Activated gamma-delta T cell (primary cell): ENCODE measurements at regions not wholly inside any gene's neighbourhood (a gene's known extent, or its start where the extent isn't known, plus 50 kb on each side); places are given as distances from the start of the nearest gene placed in this dataset.
"Not testable (repeated sequence)": the region's sequence is repeated elsewhere in the genome, so short reads cannot be mapped to it uniquely, and the experiment has no call there.

Experiments used
- DNase-seq: peaks from one replicate; lab custom pipeline; 2025; lab: John Stamatoyannopoulos, UW

GRCh38 chr10:7108141-7108540 lies 302.7 kb downstream of the SFMBT2 start:
- no peak for DNase-seq

- no peak for DNase-seq
Observed at GRCh38 chr10:7107285-7107684, 303.5 kb downstream of the SFMBT2 start.

- not testable (repeated sequence) for DNase-seq
Observed at GRCh38 chr10:7104379-7104778, 306.5 kb downstream of the SFMBT2 start.

GRCh38 chr10:7102557-7103349 lies 308.1 kb downstream of the SFMBT2 start:
- DNase-seq, result no peak

DNA sequence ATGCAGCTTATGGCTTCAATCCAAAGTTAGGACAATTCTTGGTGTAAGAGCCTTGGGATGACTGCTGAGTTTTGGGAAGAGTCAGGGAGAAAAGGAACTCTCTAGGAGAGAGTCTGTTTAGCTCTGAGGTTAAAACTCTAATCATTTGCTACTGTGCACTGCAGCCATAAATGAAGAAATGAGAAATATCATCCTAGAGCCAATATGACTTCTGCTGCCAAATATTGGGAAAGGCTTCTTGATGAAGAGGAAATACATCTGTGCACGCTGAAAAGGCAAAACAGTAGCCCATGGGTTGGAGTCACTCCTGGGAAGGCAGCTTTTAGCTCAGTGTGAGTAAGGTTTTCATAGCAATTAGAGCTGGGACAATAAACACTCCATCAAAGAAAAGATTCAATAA lies 308.8 kb downstream of the SFMBT2 start:
- DNase-seq, result no peak

- no peak for DNase-seq
Observed at GRCh38 chr10:7101451-7101850, 309.4 kb downstream of the SFMBT2 start.

GRCh38 chr10:7100032-7100702 lies 310.7 kb downstream of the SFMBT2 start:
- DNase-seq, result no peak

GRCh38 chr10:7098160-7098762 lies 312.6 kb downstream of the SFMBT2 start:
- no peak for DNase-seq

GRCh38 chr10:7094781-7095180 lies 316.1 kb downstream of the SFMBT2 start:
- no peak for DNase-seq

- DNase-seq, result no peak
Observed at GRCh38 chr10:7093368-7093767, 317.5 kb downstream of the SFMBT2 start.

GRCh38 chr10:7092603-7093002 lies 318.2 kb downstream of the SFMBT2 start:
- DNase-seq, result no peak

DNA sequence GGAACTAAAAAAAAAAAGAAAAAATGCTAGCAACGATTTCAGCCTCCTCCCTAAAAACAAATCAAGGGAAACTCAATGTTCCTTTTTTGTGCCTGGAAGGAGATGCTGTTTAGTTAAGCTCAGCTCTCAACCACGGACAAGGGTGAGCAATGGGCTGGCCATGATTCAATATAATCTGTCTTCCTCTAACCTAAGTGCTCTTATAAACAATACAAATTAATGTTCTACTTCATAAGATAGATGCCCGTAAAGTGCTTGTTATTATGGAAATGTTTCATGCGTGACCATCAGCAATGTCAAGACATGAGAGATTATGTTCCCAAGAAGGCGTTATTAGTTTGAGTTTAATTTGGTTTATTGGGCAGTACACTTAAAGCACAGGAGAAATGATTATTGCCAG lies 320.3 kb downstream of the SFMBT2 start:
- DNase-seq, result no peak

GRCh38 chr10:7085913-7086589 lies 324.8 kb downstream of the SFMBT2 start:
- no peak for DNase-seq

DNA sequence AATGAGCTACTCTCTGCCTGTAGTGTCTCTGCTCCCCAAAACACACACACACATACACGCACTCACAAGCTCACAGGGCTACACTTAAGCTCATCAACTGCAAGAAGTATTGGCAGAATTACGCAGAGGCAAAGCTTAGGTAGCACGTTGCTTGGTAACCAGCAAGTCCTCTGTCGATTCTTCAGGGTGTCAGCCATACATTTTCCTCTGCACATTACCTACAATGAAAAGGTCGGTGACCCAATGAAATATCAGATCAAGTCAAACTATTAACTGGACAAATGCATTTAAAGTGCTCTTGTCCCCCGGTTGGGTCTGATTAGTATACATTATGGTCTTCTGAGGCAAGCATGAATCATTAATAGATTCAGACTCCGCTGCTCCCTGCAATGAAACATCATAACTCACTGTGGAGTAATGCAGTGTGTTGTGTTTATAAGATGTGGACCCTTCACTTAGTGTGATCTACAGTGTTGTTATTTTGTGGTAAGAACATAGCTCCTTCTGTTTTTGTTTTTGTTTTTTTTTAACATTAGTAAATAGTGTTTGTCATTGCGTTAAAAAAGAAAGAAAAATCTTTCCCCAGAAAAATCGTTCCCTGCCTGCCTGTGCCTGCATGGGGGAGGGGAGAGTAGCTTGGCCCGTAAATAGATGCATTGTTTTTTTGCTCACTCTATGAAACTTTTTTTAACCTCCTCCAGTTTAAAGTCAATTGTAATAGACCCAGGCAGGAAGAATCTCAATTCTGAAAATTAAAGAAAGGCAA lies 325.5 kb downstream of the SFMBT2 start:
- no peak for DNase-seq

DNA sequence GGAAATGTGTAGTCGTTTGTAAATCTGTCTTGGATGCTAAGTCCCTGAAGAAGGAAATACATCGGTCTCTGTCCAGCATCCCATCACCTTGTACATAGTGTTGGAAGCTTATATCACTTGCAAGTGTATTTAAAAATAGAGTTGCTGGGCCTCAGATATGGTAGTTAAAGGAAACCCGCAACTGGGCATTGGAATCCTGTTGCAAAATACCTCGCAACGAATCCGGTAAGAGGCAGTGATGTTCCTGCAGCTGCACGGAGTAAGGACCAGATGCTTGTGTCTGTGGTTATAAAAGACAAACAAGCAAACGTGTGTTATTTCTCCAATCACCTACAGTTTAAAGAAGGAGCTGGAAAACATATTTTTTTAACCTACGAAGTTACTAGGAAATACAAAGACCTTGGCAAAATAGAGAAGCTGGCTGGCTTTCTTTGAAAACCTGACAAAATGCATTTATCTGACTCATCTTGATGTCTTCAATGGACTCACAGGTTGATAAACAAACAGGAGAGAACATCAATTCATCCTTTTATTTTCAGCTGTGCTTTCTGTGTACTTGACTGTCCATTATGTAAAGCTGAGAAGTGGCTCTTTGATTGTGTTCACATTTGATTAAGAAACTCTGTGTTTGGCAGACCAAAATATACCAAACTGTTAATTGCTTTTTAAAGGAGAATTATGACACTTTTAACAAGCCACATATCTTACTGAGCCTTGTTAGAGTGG lies 326.4 kb downstream of the SFMBT2 start:
- DNase-seq, result no peak

DNA sequence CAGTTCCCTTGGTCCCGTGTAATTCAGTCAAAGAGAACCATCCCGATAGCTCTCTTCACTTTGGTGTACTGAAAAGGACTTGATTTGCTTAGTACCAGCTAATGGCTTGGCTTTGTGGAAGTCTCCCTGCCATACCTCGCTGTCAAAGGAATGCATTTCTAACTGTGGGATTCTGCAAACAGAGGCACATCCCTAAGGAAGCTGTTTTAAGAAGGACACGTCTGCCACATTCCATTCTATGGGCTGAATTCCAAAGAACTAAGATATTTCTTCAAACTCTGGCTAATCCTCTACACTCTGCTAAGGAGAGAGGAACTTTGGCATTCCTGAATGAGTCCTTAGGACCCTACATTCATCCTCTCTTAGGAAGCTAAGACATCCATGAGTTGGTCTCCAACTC lies 327.9 kb downstream of the SFMBT2 start:
- no peak for DNase-seq

DNA sequence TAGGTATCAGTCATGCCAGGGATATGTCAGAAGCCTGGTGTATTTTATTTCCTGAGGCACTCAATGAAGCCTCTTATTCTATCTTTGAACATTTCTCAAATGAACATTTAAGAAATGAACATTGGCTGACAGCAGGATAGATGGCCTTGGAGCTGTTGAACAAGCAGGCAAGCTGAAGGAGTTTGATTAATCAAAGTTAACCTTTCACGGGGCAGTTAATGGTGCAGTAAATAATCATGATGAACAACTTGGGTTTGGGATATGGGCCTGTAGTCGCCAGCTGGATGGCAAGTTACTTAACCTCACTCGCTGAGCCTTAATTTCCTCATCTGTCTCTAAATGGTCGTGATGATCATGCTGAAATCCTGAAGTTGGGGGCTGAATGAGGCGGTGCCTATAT lies 333.0 kb downstream of the SFMBT2 start:
- DNase-seq, result no peak

GRCh38 chr10:7075851-7076250 lies 335.0 kb downstream of the SFMBT2 start:
- no peak for DNase-seq

- DNase-seq, result no peak
Observed at GRCh38 chr10:7075110-7075509, 335.7 kb downstream of the SFMBT2 start.

DNA sequence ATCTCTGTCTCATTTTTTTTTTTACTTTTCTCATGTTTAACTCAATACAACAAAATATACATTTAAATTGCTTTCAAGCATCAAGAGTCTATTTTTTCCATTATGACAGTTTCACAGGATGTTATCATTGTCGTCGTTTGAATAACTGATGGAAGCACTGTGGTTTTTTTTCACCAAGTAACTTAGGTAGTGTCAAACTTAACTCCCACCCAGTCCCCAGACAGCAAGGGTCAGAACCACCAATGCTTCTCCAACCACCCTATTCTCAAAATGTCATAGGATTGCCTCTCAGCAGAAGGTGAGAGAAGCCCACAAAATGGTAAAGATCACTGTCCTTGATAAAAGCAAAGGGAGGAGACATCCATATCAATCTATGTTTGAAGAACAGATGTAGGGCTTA lies 339.4 kb downstream of the SFMBT2 start:
- DNase-seq, result no peak

DNA sequence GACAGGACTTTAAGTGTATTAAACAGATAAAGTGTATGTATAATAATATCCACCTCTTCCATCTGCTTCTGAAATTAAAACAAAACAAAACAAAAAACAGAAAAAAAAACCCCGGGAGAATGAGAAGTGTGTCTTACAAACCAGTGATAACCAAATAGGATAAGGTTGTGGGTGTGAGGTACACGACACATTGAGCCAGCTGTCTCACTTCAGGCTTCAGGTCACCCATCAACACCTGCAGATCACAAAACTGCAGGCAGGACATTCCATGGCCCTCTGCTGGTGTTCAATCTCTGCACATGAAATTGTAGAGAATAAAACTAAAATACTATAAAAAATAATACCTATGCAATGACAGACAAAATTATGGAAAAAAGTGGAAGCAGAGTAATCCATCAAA lies 339.9 kb downstream of the SFMBT2 start:
- DNase-seq, result no peak
